Stomach (tissue), 8 donors: ENCODE measurements at regions not wholly inside any gene's neighbourhood (a gene's known extent, or its start where the extent isn't known, plus 50 kb on each side); places are given as distances from the start of the nearest gene placed in this dataset.

Source experiments
- DNase-seq, 2 donors: peaks; one replicate each; pipeline versions ENCODE4 v3.0.0 to v3.0.0-alpha.2; 2013 to 2019
- H3K27ac ChIP-seq, 5 donors: fragments of 200-600 bp in 4 of 5; sonication (generic) in 4 of 5; one replicate each; pipeline ENCODE4 v1.5.1; 2013 to 2019; ENCODE audit warnings: mild to moderate bottlenecking in 1 of 5, moderate library complexity in 1 of 5
- H3K27me3 ChIP-seq, 3 donors: fragments of 200-600 bp; sonication (generic); one replicate each; pipeline ENCODE4 v1.5.1; 2017 to 2019; ENCODE audit warnings: mixed run types in 1 of 3
- H3K36me3 ChIP-seq, 4 donors: fragments of 200-600 bp; sonication (generic); 1 replicate in 3 of 4; 2 replicates in 1 of 4; pipeline ENCODE4 v1.5.1; 2016 to 2019
- H3K4me1 ChIP-seq, 4 donors: fragments of 200-600 bp; sonication (generic); one replicate each; pipeline ENCODE4 v1.5.1; 2016 to 2019
- H3K4me3 ChIP-seq, 4 donors: fragments of 200-600 bp; sonication (generic) in 3 of 4; one replicate each; pipeline ENCODE4 v1.5.1; 2016 to 2019; ENCODE audit warnings: mild to moderate bottlenecking in 1 of 4
- H3K9me3 ChIP-seq, 4 donors: fragments of 200-600 bp; sonication (generic); one replicate each; pipeline ENCODE4 v1.5.1; 2016 to 2019
- CTCF ChIP-seq, 7 experiments: fragments of 450-650 bp in 4 of 7; fragments of 200-600 bp in 3 of 7; sonication (generic) in 3 of 7; IDR thresholded peaks; one replicate each; pipeline ENCODE4 v1.5.1; 2016 to 2019; ENCODE audit warnings: antibody characterized with exemption in 7 of 7, control low read depth in 2 of 7, mild to moderate bottlenecking in 1 of 7
- EP300 ChIP-seq: sonication (generic); formaldehyde crosslinking; IDR thresholded peaks from one replicate; pipeline ENCODE4 v1.6.1; 2017; ENCODE audit warnings: antibody characterized with exemption
- POLR2A ChIP-seq, 4 donors: fragments of 450-650 bp; IDR thresholded peaks; one replicate each; pipeline ENCODE4 v1.6.1; 2016; ENCODE audit warnings: antibody characterized with exemption in 4 of 4, control low read depth in 2 of 4, mild to moderate bottlenecking in 1 of 4, moderate library complexity in 1 of 4
- POLR2AphosphoS5 ChIP-seq, 3 donors: sonication (generic); formaldehyde crosslinking; IDR thresholded peaks; one replicate each; pipeline ENCODE4 v1.6.1; 2016; ENCODE audit warnings: antibody characterized with exemption in 3 of 3
- WGBS, 5 donors: extraction: QIAGEN DNeasy Blood & Tissue Kit in 3 of 5; methylation state at CpG; one replicate each; pipeline versions ENCODE4 v1.1.5 to v1.1.7; 2013 to 2018; 5-methylcytosine and 5-hydroxymethylcytosine counted together
- intact Hi-C: fragments of 100-400 bp; cut with DNase I; formaldehyde crosslinking; loops from one replicate; pipeline ENCODE4 v1.15.1; 2023; ENCODE audit warnings: low total_unique reads
- donor health status: healthy with polysubstance abuse.
- donor health status: Bipolar disorder and iron deficiency.
- donor health status: healthy.

GRCh38 chr2:84251651-84252302 is 207.3 kb downstream of the SUCLG1 start:
- Histone ChIP-seq H3K27me3 (no peaks in the 10 kb centered on the region), H3K4me3 (no peak overlapping the region), H3K9me3 (no peaks in the 10 kb centered on the region), H3K27ac (no peak overlapping the region), H3K4me1 (no peaks in the 10 kb centered on the region), H3K36me3 (no peaks in the 10 kb centered on the region)
- WGBS, 5 donors, result 90 to 96% (median 93%) methylated on average over 2 of the region's 2 CpGs
- no peak for DNase-seq
- no peak for TF ChIP-seq POLR2AphosphoS5 (IDR thresholded peaks at IDR 0.05)
- TF ChIP-seq POLR2A (IDR thresholded peaks at IDR 0.05), result no peak
- TF ChIP-seq EP300, result no peak
- no peak for TF ChIP-seq CTCF (IDR thresholded peaks at IDR 0.05)
- intact Hi-C loops, result no loop called here

- TF ChIP-seq EP300, result no peak
- TF ChIP-seq POLR2A (IDR thresholded peaks at IDR 0.05), result no peak
- no peak for TF ChIP-seq CTCF (IDR thresholded peaks at IDR 0.05)
- TF ChIP-seq POLR2AphosphoS5 (IDR thresholded peaks at IDR 0.05), result no peak
- WGBS, 5 donors, result 56 to 82% (median 59%) methylated on average over 4 of the region's 4 CpGs
- DNase-seq, result no peak
- Histone ChIP-seq H3K36me3 (no peaks in the 10 kb centered on the region), H3K9me3 (no peaks in the 10 kb centered on the region), H3K27me3 (no peaks in the 10 kb centered on the region), H3K4me3 (no peak overlapping the region), H3K27ac (no peak overlapping the region), H3K4me1 (no peaks in the 10 kb centered on the region)
- intact Hi-C loops, result no loop called here
Observed at GRCh38 chr2:84249140-84249539, 209.9 kb downstream of the SUCLG1 start.

- Histone ChIP-seq H3K9me3 (no peaks in the 10 kb centered on the region), H3K4me1 (no peaks in the 10 kb centered on the region), H3K27me3 (no peaks in the 10 kb centered on the region), H3K4me3 (no peak overlapping the region), H3K36me3 (no peaks in the 10 kb centered on the region), H3K27ac (no peak overlapping the region)
- 54 to 58% (median 57%) methylated on average over 3 of the region's 3 CpGs for WGBS, 5 donors
- intact Hi-C loops, result no loop called here
- TF ChIP-seq EP300 (no peak), POLR2AphosphoS5 (IDR thresholded peaks at IDR 0.05) (no peak), POLR2A (IDR thresholded peaks at IDR 0.05) (no peak), CTCF (IDR thresholded peaks at IDR 0.05) (no peak)
- no peak for DNase-seq
Observed at GRCh38 chr2:84247532-84247931, 211.5 kb downstream of the SUCLG1 start.

- H3K9me3 ChIP-seq, result no peaks in the 10 kb centered on the region
- H3K27ac ChIP-seq, result no peak overlapping the region
- intact Hi-C loops, result no loop called here
- no peak overlapping the region for H3K4me3 ChIP-seq
- H3K27me3 ChIP-seq, result no peaks in the 10 kb centered on the region
- no peaks in the 10 kb centered on the region for H3K4me1 ChIP-seq
- 64 to 73% (median 69%) methylated on average over 9 of the region's 9 CpGs for WGBS, 5 donors
- H3K36me3 ChIP-seq, result no peaks in the 10 kb centered on the region
- DNase-seq, result no peak
- TF ChIP-seq POLR2A (IDR thresholded peaks at IDR 0.05) (no peak), EP300 (no peak), POLR2AphosphoS5 (IDR thresholded peaks at IDR 0.05) (no peak), CTCF (IDR thresholded peaks at IDR 0.05) (no peak)
Observed at GRCh38 chr2:84243788-84244733, 215.0 kb downstream of the SUCLG1 start.
